IMR-90 (cell line): ENCODE measurements at regions not wholly inside any gene's neighbourhood (a gene's known extent, or its start where the extent isn't known, plus 50 kb on each side); places are given as distances from the start of the nearest gene placed in this dataset.

Experiments
- BHLHE40 ChIP-seq: fragments of 150-350 bp; IDR thresholded peaks from 2 replicates; pipeline ENCODE4 v1.6.1; 2016; ENCODE audit warnings: mild to moderate bottlenecking, low read depth, low read length
- POLR2A ChIP-seq: IDR thresholded peaks from 2 replicates; pipeline ENCODE4 v1.6.1; 2012; ENCODE audit warnings: mild to moderate bottlenecking, low read depth, low read length
- RAD21 ChIP-seq: IDR thresholded peaks from 2 replicates; pipeline ENCODE4 v1.6.1; 2012; ENCODE audit warnings: low read length, improper control_type of control experiment
- TF ChIP-seq, protein P1 (sequence below): conservative IDR thresholded peaks from 2 replicates; pipeline ENCODE4 v1.5.1; 2012; ENCODE audit warnings: mild to moderate bottlenecking, low read depth, low read length, improper control_type of control experiment
- TF ChIP-seq, protein P2 (sequence below): fragments of 150-350 bp; IDR thresholded peaks from 2 replicates; pipeline ENCODE4 v1.6.1; 2017; ENCODE audit warnings: mild to moderate bottlenecking, antibody characterized with exemption, low read length, low read depth
- TF ChIP-seq, protein P3 (sequence below): fragments of 150-350 bp; IDR thresholded peaks from 2 replicates; pipeline ENCODE4 v1.6.1; 2016; ENCODE audit warnings: low read depth, mild to moderate bottlenecking, low read length, moderate library complexity, borderline replicate concordance

DNA sequence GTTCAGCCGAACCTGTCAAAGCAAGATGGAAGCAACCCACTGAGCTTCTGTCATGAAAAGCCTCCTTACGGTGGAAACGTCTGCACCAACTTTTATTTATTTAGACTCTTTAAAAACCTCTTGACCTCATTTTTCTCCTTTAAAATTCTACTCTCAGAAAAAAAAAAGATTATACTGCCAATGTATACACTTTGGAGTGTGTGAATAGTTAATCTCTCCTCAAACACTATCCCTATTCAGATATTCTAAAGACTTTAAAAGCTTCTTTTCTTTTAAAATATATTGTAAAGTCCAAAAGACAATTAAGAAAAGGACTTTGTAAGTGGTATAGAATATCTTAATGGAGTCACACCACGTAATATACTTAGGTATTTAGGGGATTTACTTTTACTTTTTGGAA lies 335.2 kb upstream of the SEMA3D start:
- TF ChIP-seq, protein P1, sequence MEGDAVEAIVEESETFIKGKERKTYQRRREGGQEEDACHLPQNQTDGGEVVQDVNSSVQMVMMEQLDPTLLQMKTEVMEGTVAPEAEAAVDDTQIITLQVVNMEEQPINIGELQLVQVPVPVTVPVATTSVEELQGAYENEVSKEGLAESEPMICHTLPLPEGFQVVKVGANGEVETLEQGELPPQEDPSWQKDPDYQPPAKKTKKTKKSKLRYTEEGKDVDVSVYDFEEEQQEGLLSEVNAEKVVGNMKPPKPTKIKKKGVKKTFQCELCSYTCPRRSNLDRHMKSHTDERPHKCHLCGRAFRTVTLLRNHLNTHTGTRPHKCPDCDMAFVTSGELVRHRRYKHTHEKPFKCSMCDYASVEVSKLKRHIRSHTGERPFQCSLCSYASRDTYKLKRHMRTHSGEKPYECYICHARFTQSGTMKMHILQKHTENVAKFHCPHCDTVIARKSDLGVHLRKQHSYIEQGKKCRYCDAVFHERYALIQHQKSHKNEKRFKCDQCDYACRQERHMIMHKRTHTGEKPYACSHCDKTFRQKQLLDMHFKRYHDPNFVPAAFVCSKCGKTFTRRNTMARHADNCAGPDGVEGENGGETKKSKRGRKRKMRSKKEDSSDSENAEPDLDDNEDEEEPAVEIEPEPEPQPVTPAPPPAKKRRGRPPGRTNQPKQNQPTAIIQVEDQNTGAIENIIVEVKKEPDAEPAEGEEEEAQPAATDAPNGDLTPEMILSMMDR, result no peak
- TF ChIP-seq BHLHE40, result no peak
- no peak for TF ChIP-seq POLR2A
- TF ChIP-seq, protein P2, sequence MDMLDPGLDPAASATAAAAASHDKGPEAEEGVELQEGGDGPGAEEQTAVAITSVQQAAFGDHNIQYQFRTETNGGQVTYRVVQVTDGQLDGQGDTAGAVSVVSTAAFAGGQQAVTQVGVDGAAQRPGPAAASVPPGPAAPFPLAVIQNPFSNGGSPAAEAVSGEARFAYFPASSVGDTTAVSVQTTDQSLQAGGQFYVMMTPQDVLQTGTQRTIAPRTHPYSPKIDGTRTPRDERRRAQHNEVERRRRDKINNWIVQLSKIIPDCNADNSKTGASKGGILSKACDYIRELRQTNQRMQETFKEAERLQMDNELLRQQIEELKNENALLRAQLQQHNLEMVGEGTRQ, result no peak
- TF ChIP-seq RAD21, result no peak
- TF ChIP-seq, protein P3, sequence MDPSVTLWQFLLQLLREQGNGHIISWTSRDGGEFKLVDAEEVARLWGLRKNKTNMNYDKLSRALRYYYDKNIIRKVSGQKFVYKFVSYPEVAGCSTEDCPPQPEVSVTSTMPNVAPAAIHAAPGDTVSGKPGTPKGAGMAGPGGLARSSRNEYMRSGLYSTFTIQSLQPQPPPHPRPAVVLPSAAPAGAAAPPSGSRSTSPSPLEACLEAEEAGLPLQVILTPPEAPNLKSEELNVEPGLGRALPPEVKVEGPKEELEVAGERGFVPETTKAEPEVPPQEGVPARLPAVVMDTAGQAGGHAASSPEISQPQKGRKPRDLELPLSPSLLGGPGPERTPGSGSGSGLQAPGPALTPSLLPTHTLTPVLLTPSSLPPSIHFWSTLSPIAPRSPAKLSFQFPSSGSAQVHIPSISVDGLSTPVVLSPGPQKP, result no peak
